ENCODE measurements at regions not wholly inside any gene's neighbourhood (a gene's known extent, or its start where the extent isn't known, plus 50 kb on each side); places are given as distances from the start of the nearest gene placed in this dataset.
"Not testable (repeated sequence)": the region's sequence is repeated elsewhere in the genome, so short reads cannot be mapped to it uniquely, and the experiment has no call there.

- DNase-seq: no peak
Measured at GRCh38 chr10:8835453-8836167, 781.1 kb downstream of the GATA3 start.

GRCh38 chr10:8840356-8840755, 785.9 kb downstream of the GATA3 start:
- DNase-seq: no peak

GRCh38 chr10:8844141-8844540, 789.7 kb downstream of the GATA3 start:
- no peak for DNase-seq

GRCh38 chr10:8852546-8852945, 798.1 kb downstream of the GATA3 start:
- DNase-seq: no peak

GRCh38 chr10:8853048-8853447, 798.6 kb downstream of the GATA3 start:
- no peak for DNase-seq

GRCh38 chr10:8868924-8869323, 814.4 kb downstream of the GATA3 start:
- DNase-seq: not testable (repeated sequence)

- DNase-seq: no peak
Measured at GRCh38 chr10:8873310-8873709, 818.8 kb downstream of the GATA3 start.

GRCh38 chr10:8874268-8874667, 819.8 kb downstream of the GATA3 start:
- no peak for DNase-seq

- DNase-seq: no peak
Measured at GRCh38 chr10:8874972-8875371, 820.5 kb downstream of the GATA3 start.

GRCh38 chr10:8876171-8876570, 821.7 kb downstream of the GATA3 start:
- no peak for DNase-seq

GRCh38 chr10:8889538-8889937, 835.0 kb downstream of the GATA3 start:
- DNase-seq: no peak

- no peak for DNase-seq
Measured at GRCh38 chr10:8893102-8893501, 838.6 kb downstream of the GATA3 start.

GRCh38 chr10:8894148-8894547, 839.7 kb downstream of the GATA3 start:
- DNase-seq: no peak

- no peak for DNase-seq
Measured at GRCh38 chr10:8897769-8898168, 843.3 kb downstream of the GATA3 start.

GRCh38 chr10:8898745-8899330, 844.4 kb downstream of the GATA3 start:
- no peak for DNase-seq

GRCh38 chr10:8902926-8903325, 848.4 kb downstream of the GATA3 start:
- DNase-seq: no peak

- DNase-seq: no peak
Measured at GRCh38 chr10:8908013-8908412, 853.5 kb downstream of the GATA3 start.

GRCh38 chr10:8910314-8910713, 855.8 kb downstream of the GATA3 start:
- DNase-seq: no peak

- DNase-seq: no peak
Measured at GRCh38 chr10:8911032-8911431, 856.5 kb downstream of the GATA3 start.

GRCh38 chr10:8912108-8912507, 857.6 kb downstream of the GATA3 start:
- DNase-seq: no peak

- DNase-seq: no peak
Measured at GRCh38 chr10:8913720-8914119, 859.2 kb downstream of the GATA3 start.

- no peak for DNase-seq
Measured at GRCh38 chr10:8919280-8919679, 864.8 kb downstream of the GATA3 start.

GRCh38 chr10:8921568-8921967, 867.1 kb downstream of the GATA3 start:
- no peak for DNase-seq

GRCh38 chr10:8923096-8923495, 868.6 kb downstream of the GATA3 start:
- DNase-seq: no peak

- no peak for DNase-seq
Measured at GRCh38 chr10:8927705-8928104, 873.2 kb downstream of the GATA3 start.
